ENCODE measurements at regions not wholly inside any gene's neighbourhood (a gene's known extent, or its start where the extent isn't known, plus 50 kb on each side); places are given as distances from the start of the nearest gene placed in this dataset.

GRCh38 chr6:145485288-145485687 lies 250.0 kb downstream of the EPM2A start:
- Histone ChIP-seq H3K27ac (no peak overlapping the region), H3K4me1 (no peaks in the 10 kb centered on the region), H3K36me3 (no peaks in the 10 kb centered on the region), H3K4me3 (no peak overlapping the region), H3K27me3 (no peaks in the 10 kb centered on the region), H3K9me3 (peaks cover 0 to 6% of the 10 kb centered on the region in 2 donors)
- intact Hi-C loops (cut with DNase I) = no loop called here
- ATAC-seq (no peak), DNase-seq (no peak)
- TF ChIP-seq CTCF (IDR thresholded peaks at IDR 0.05) = no peak

- Histone ChIP-seq H3K36me3 (no peaks in the 10 kb centered on the region), H3K9me3 (peaks cover 0 to 6% of the 10 kb centered on the region in 2 donors), H3K4me3 (no peak overlapping the region), H3K4me1 (no peaks in the 10 kb centered on the region), H3K27ac (no peak overlapping the region), H3K27me3 (no peaks in the 10 kb centered on the region)
- ATAC-seq (no peak), DNase-seq (no peak)
- TF ChIP-seq CTCF (IDR thresholded peaks at IDR 0.05) = no peak
- intact Hi-C loops (cut with DNase I) = no loop called here
These were observed 249.0 kb downstream of the EPM2A start for GRCh38 chr6:145486306-145486705.

- peaks cover 0 to 13% of the 10 kb centered on the region in 2 donors for H3K9me3 ChIP-seq
- intact Hi-C loops (cut with DNase I) = no loop called here
- H3K36me3 ChIP-seq = no peaks in the 10 kb centered on the region
- no peaks in the 10 kb centered on the region for H3K4me1 ChIP-seq
- no peak overlapping the region for H3K27ac ChIP-seq
- ATAC-seq = no peak
- DNase-seq = no peak
- no peak for TF ChIP-seq CTCF (IDR thresholded peaks at IDR 0.05)
- no peaks in the 10 kb centered on the region for H3K27me3 ChIP-seq
- no peak overlapping the region for H3K4me3 ChIP-seq
These were observed 245.7 kb downstream of the EPM2A start for GRCh38 chr6:145489583-145489982.

GRCh38 chr6:145490068-145490467 lies 245.3 kb downstream of the EPM2A start:
- DNase-seq (no peak), ATAC-seq (no peak)
- H3K9me3 ChIP-seq = peaks cover 0 to 17% of the 10 kb centered on the region in 2 donors
- H3K27me3 ChIP-seq = no peaks in the 10 kb centered on the region
- H3K36me3 ChIP-seq = no peaks in the 10 kb centered on the region
- H3K4me3 ChIP-seq = no peak overlapping the region
- no peak overlapping the region for H3K27ac ChIP-seq
- intact Hi-C loops (cut with DNase I) = no loop called here
- H3K4me1 ChIP-seq = no peaks in the 10 kb centered on the region
- no peak for TF ChIP-seq CTCF (IDR thresholded peaks at IDR 0.05)

- Histone ChIP-seq H3K4me3 (no peak overlapping the region), H3K27me3 (no peaks in the 10 kb centered on the region), H3K36me3 (no peaks in the 10 kb centered on the region), H3K4me1 (no peaks in the 10 kb centered on the region), H3K27ac (no peak overlapping the region), H3K9me3 (peaks cover 0 to 21% of the 10 kb centered on the region in 2 donors)
- TF ChIP-seq CTCF (IDR thresholded peaks at IDR 0.05) = no peak
- intact Hi-C loops (cut with DNase I) = no loop called here
- DNase-seq (no peak), ATAC-seq (no peak)
These were observed 244.2 kb downstream of the EPM2A start for GRCh38 chr6:145491126-145491525.
